Fibroblast of lung (primary cell): ENCODE measurements at regions not wholly inside any gene's neighbourhood (a gene's known extent, or its start where the extent isn't known, plus 50 kb on each side); places are given as distances from the start of the nearest gene placed in this dataset.

Experiments
- CTCF ChIP-seq, 2 donors: IDR thresholded peaks in 1 of 2; conservative IDR thresholded peaks in 1 of 2; 1 replicate in 1 of 2; 2 replicates in 1 of 2; pipeline ENCODE4 v1.5.1; 2011 to 2012; ENCODE audit warnings: low read length in 2 of 2, control low read depth in 1 of 2, inconsistent platforms in 1 of 2, low read depth in 1 of 2, mild to moderate bottlenecking in 1 of 2
- EZH2 ChIP-seq: IDR thresholded peaks from 2 replicates; pipeline ENCODE4 v1.5.1; 2012; ENCODE audit warnings: low read length, control low read depth, mild to moderate bottlenecking; ENCODE audit errors: missing control alignments

- TF ChIP-seq CTCF (conservative IDR thresholded peaks at IDR 0.05 in 1 of 2, IDR thresholded peaks at IDR 0.05 in 1 of 2; ENCODE audit: low read depth in 1 of 2, low read length in 2 of 2) (no peak), EZH2 (no peak)
Observed at GRCh38 chr3:84789961-84790360, 168.8 kb upstream of the CADM2 start.
